Activated naive CD4-positive, alpha-beta T cell treated with anti-CD3 and anti-CD28 coated beads, Interleukin-2, amount 50 U/mL, for 72 hours (primary cell): ENCODE measurements at regions not wholly inside any gene's neighbourhood (a gene's known extent, or its start where the extent isn't known, plus 50 kb on each side); places are given as distances from the start of the nearest gene placed in this dataset.
"Not testable (repeated sequence)": the region's sequence is repeated elsewhere in the genome, so short reads cannot be mapped to it uniquely, and the experiment has no call there.

ENCODE experiments used
- ATAC-seq, 2 donors: fragments of 150-1000 bp; cut with Tn5 transposase; 2 replicates each; pipeline ENCODE4 v1.10.0; 2021; ENCODE audit warnings: mild to moderate bottlenecking in 2 of 2, moderate library complexity in 2 of 2
- DNase-seq, 2 donors: peaks; one replicate each; pipeline ENCODE4 v3.0.0; 2021 to 2022; ENCODE audit warnings: low spot score in 2 of 2
- H3K27ac Mint-ChIP-seq, 2 donors: one replicate each; pipeline ENCODE4 v1.8.0; 2022; ENCODE audit warnings: mild to moderate bottlenecking in 2 of 2, mixed read lengths in 2 of 2
- H3K36me3 Mint-ChIP-seq, 2 donors: one replicate each; pipeline ENCODE4 v1.8.0; 2022; ENCODE audit warnings: mixed read lengths in 2 of 2
- H3K9me3 Mint-ChIP-seq, 2 donors: one replicate each; pipeline ENCODE4 v1.8.0; 2022; ENCODE audit warnings: mixed read lengths in 2 of 2

DNA sequence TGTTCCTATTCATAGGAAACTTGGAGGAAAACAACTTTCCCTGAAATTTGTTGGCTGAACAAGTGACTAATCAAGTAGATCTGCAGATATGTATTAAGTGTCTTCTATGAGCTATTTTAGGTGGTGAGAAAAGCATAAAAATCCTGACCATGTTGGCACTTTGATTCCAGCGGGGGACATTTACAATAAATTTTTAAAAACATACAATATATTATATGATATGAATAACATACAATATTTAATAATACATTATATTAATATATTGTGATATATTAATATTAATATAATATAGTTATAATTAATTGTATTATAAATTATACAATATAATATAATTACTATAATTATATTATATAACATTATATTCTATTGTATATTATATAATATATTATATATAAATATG, 362.9 kb upstream of the SOX9 start:
- no peak for ATAC-seq
- Mint-ChIP-seq H3K9me3 (peaks cover 4% of the 10 kb centered on the region in 2 donors), H3K27ac (no peak overlapping the region), H3K36me3 (no peaks in the 10 kb centered on the region)
- no peak for DNase-seq

DNA sequence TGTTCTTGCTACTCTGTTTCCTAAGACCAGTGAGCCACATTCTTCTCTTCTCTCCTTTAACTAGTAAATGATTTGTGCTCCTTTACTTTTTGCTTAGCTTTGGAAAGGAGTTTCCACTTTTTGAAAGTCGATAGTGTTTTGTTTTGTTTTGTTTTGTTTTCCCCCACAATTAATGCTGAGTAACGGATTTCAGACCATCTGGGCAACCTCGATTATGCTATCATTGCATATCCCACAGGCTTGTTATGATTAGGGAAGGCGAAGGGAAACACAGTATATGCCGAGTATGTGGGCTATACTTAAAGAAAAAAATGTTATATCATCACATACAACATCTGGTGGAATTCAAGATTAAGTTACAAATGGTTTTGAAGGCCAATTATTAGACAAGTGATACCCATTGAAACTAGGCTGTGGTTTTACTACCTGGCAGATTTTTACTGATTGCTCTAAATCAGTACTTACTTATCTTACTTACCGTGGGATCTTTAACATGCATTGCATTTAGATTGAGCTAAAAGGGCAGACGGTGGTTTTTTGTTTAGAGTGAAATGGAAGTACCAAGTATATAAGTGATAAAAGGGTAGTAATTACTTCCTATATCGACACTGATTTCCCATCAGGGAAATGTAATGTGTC, 361.3 kb upstream of the SOX9 start:
- Mint-ChIP-seq H3K27ac (no peak overlapping the region), H3K9me3 (peaks cover 6 to 8% of the 10 kb centered on the region in 2 donors), H3K36me3 (no peaks in the 10 kb centered on the region)
- DNase-seq = no peak
- no peak for ATAC-seq

DNA sequence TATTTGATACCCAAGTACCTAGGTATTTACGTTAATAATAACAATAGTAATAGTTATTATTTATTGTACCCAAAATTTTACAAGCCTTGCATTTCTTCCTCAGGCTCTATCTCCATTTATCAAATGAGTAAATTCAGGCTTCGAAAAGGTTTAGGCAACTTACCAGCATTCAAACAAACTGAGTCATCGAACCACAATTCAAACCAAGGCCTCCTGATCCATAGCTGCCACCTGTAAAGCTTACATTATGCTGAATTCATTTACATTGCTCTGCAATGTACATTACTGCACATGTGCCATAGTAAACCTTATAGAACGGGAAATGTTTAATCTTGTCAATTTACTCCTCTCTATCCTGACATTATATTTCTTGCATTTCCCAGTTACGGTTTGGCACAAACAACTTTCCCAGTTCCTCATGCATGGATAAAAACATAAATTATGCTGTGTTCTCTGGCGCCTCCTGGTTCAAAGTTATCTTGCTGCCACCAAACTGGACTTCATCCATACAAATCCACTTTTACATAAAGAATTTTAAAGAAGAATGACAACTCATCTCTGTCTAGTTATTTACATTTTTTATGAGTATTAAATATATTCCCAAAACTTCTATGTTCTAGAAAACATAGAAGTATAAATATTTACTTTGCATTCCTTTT, 360.6 kb upstream of the SOX9 start:
- ATAC-seq (no peak), DNase-seq (no peak)
- Mint-ChIP-seq H3K27ac (no peak overlapping the region), H3K36me3 (no peaks in the 10 kb centered on the region), H3K9me3 (peaks cover 8 to 10% of the 10 kb centered on the region in 2 donors)

DNA sequence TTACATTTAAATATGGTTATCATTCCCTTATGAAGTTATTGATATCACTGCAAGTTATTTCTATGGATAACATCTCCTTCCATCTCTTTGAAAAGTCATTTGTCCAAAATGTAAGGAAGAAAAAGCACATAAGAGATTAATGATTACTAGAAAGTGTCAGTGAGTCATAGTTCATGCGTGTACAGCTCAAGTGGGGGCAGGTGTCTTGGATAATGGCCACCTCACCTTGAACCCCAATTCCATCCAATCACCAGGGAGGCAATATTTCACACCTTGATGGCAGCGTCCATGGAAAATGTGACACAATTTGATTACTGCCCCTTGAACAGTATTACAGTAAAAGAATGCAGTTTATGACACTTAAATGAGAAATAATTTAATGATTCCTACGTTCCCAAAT, 358.3 kb upstream of the SOX9 start:
- peaks cover 11 to 12% of the 10 kb centered on the region in 2 donors for H3K9me3 Mint-ChIP-seq
- no peaks in the 10 kb centered on the region for H3K36me3 Mint-ChIP-seq
- ATAC-seq (no peak), DNase-seq (no peak)
- H3K27ac Mint-ChIP-seq = no peak overlapping the region

DNA sequence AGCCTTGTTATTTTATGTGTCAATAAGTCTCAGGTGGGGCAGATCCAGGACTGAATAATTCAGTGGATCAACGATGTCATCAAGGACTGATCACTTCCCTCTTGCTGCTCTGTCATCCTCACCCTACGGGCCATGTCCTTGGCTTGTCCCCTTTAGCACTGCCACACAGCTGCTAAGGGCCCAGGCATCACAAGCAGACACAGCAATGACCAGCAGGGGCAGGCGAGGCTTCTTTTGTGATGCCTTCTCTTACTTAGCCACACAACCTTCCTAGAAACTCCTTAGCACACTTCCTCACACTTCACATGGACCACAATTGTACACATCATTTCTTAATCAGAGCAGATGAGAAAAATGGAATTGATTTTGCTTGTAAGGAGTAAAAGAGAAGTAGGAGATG, 356.3 kb upstream of the SOX9 start:
- Mint-ChIP-seq H3K9me3 (peaks cover 12 to 14% of the 10 kb centered on the region in 2 donors), H3K27ac (no peak overlapping the region), H3K36me3 (no peaks in the 10 kb centered on the region)
- ATAC-seq = no peak
- no peak for DNase-seq

DNA sequence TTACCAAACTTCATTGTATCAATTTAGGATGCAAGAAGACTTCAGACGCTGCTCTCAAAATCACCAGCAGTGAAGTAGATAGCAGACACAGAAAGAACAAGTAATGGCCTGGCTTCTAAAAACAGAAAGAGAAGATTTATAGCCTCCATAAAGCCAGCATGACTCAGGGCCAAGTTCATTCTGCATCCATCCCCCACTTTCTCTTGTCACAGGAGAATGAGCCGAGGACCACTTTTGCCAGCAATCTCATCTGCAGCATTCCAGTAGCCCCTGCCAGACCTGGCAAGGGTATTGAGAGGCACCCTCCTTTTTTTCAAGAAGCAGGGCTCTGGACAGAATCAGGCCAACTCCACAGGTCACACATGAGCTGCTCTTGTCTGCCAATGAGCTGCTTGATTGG, 355.4 kb upstream of the SOX9 start:
- Mint-ChIP-seq H3K9me3 (peaks cover 12 to 14% of the 10 kb centered on the region in 2 donors), H3K36me3 (no peaks in the 10 kb centered on the region), H3K27ac (no peak overlapping the region)
- ATAC-seq (no peak), DNase-seq (no peak)

DNA sequence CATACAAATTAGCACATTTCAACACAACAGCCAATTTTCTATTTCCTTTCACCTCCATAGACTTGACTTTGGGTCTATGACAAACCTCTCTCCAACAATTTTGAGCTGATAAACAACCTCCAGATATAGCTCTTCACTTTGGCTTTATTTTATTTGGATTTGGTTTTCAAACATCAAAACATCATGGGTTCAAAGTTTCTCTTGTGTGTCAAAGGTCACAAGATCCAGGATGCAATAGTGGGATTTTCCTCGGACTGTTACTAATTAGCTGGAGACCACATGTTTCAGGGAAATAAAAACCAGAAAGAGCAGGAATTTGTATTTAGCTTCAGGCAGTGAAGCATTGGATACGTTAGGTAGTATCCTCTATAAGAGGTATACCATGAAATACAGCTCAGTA, 351.0 kb upstream of the SOX9 start:
- Mint-ChIP-seq H3K27ac (no peak overlapping the region), H3K9me3 (peaks cover 23 to 26% of the 10 kb centered on the region in 2 donors), H3K36me3 (no peaks in the 10 kb centered on the region)
- DNase-seq (no peak), ATAC-seq (no peak)

DNA sequence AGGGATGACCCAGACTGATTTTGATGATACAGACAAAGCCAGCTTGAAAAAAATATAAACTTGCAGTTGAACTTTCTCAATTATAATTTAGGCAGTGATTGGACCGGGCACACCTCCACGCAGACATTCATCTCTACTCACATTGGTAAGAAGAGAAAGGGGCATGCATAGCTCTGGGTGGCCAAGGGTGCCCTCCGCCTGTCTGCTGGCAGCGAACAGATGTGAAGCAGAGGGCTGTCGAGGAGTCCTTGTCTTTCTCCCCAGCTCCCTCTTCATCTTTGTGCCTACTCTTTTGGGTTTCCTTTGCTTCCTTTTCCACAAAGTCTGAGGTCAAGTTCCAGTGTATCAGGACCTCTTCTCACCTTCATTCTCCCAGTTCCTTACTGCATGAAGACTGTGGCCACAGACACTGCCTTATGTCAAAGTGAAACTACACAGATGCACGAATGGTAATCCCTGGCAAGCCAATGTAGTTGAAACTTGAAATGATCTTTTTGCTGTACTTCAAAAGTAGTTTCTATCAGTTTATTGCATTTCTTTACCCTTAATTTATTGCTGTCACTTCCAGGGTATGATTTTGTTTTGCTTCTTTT, 343.7 kb upstream of the SOX9 start:
- ATAC-seq (no peak), DNase-seq (no peak)
- Mint-ChIP-seq H3K36me3 (peaks cover 0 to 6% of the 10 kb centered on the region in 2 donors), H3K9me3 (peaks cover 13 to 14% of the 10 kb centered on the region in 2 donors), H3K27ac (no peak overlapping the region)

DNA sequence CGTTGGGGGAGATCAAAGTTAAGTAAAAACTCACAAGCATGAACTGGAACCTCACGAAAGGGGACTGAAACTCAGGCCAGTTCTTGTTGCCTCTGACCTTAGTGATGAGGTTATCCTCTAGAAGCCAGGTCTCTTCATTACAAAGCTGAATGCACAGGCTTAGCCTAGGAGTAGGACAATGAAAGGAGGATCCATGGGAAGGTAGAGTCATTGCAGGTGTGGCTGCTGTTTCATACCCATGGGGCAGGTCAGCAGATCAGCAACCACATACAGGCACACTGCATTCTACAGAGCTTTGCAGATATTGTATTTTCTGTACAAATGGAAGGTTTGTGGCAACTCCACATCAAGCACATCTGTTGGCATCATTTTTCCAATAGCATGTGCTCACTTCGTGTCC, 341.3 kb upstream of the SOX9 start:
- peaks cover 6 to 7% of the 10 kb centered on the region in 2 donors for H3K9me3 Mint-ChIP-seq
- ATAC-seq = no peak
- peaks cover 0 to 6% of the 10 kb centered on the region in 2 donors for H3K36me3 Mint-ChIP-seq

DNA sequence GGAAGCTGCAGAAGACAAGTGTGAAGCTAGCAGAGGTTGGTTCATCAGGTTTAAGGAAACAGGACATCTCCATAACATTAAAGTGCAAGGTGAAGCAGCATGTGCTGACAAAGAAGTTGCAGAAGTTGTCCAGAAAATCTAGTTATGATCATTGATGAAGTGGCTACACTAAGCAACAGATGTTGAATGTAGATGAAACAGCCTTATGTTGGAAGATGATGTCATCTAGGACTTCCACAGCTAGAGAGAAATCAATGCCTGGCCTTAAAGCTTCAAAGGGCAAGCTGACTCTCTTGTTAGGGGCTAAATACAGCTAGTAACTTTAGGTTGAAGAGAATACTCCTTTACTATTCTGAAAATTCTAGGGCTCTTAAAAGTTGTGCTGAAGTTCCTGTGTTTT, 340.2 kb upstream of the SOX9 start:
- Mint-ChIP-seq H3K36me3 (peaks cover 0 to 6% of the 10 kb centered on the region in 2 donors), H3K9me3 (peaks cover 6 to 10% of the 10 kb centered on the region in 2 donors), H3K27ac (no peak overlapping the region)
- DNase-seq (no peak), ATAC-seq (no peak)

More for the DNA sequence above, 341.3 kb upstream of the SOX9 start:
- DNase-seq = no peak
- H3K27ac Mint-ChIP-seq = no peak overlapping the region

DNA sequence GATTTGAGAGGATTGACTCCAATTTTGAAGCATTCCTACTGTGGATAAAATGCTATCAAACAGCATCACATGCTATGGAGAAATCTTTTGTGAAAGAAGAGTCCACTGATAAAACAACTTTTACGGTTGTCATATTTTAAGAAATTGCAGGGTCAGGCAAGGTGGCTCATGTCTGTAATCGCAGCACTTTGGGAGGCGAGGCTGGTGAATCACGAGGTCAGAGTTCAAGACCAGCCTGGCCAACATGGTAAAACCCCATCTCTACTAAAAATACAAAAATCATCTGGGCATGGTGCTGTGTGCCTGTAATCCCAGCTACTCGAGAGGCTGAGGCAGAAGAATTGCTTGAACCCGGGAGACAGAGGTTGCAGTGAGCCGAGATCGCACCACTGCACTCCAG, 338.8 kb upstream of the SOX9 start:
- not testable (repeated sequence) for DNase-seq, ATAC-seq, H3K36me3 Mint-ChIP-seq, H3K27ac Mint-ChIP-seq
- peaks cover 10 to 15% of the 10 kb centered on the region in 2 donors for H3K9me3 Mint-ChIP-seq

DNA sequence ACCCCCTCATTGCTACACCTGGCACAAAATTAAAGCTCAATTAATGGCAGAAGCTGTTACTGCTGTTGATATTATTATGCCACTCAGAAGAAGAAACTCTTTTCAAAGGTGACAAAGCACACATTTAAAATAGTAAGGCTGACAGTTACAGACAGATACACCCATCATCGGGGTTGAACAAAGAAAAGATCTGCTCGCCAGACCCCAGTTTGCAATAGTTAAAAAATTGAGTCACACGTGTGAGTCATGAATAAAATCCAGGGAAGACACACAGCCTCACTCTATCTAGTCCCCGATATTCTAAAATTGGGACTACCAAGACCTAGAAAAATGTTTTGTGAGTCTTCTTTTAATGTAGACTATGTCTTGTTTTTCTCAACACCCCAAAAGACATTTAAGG, 330.0 kb upstream of the SOX9 start:
- no peak overlapping the region for H3K27ac Mint-ChIP-seq
- H3K9me3 Mint-ChIP-seq = peaks cover 22% of the 10 kb centered on the region in 2 donors
- DNase-seq (no peak), ATAC-seq (no peak)
- H3K36me3 Mint-ChIP-seq = no peaks in the 10 kb centered on the region

DNA sequence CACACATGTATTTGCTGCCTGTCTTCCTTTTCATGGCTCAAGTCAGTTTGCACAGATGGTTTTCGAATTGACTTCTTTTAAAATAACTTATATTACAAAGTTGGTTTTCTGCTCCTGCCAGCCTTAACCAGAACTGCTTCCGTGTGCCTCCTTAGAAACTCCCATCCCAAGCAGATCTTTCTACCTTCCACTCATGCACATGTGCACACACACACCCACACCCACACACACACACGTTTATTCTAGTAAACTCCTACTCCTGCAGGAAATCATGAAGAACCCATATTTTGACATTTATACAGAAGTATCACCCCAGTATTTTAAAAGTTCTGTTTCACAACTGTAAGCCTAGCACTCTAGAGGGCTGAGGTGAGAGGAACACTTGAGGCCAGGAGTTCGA, 329.5 kb upstream of the SOX9 start:
- H3K27ac Mint-ChIP-seq = no peak overlapping the region
- H3K36me3 Mint-ChIP-seq = no peaks in the 10 kb centered on the region
- ATAC-seq = no peak
- peaks cover 22 to 24% of the 10 kb centered on the region in 2 donors for H3K9me3 Mint-ChIP-seq
- no peak for DNase-seq

DNA sequence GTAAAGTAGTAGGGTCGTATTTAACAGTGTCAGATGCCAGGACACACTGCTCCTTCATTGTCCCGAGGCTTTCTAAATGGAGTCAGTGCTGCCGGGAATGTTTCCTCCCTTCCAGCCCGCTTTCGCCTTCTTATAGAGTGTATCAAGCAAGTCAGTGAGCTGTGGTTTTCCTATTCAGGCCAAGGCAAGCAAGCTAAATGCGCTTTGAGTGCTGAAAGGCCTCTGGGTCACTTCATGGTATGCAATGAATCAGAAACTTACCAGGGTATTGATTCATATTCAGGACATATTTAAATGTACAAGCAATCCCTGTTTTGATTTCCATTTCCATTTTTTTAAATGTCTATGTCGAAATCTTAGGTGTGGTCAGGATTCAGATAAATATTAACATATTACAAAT, 327.9 kb upstream of the SOX9 start:
- peaks cover 13 to 20% of the 10 kb centered on the region in 2 donors for H3K9me3 Mint-ChIP-seq
- no peaks in the 10 kb centered on the region for H3K36me3 Mint-ChIP-seq
- ATAC-seq (no peak), DNase-seq (no peak)
- no peak overlapping the region for H3K27ac Mint-ChIP-seq

DNA sequence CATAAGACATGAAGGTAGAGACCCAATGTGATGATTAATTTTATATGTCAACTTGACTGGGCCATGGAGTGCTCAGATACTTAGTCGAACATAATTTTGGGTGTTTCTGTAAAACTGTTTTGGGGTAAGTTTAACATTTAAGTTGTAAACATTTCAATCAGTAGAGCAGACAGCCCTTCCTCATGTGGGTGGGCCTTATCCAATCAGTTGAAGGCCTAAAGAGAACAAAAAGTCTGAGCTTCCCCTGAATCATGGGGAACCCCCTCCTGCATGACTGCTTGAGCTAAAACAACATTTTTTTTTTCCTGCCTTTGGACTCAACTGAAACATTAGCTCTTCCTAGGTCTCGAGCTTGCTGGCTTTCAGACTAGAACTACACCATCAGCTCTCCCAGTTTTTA, 327.3 kb upstream of the SOX9 start:
- DNase-seq = no peak
- peaks cover 11 to 16% of the 10 kb centered on the region in 2 donors for H3K9me3 Mint-ChIP-seq
- ATAC-seq = no peak
- no peak overlapping the region for H3K27ac Mint-ChIP-seq
- H3K36me3 Mint-ChIP-seq = no peaks in the 10 kb centered on the region

DNA sequence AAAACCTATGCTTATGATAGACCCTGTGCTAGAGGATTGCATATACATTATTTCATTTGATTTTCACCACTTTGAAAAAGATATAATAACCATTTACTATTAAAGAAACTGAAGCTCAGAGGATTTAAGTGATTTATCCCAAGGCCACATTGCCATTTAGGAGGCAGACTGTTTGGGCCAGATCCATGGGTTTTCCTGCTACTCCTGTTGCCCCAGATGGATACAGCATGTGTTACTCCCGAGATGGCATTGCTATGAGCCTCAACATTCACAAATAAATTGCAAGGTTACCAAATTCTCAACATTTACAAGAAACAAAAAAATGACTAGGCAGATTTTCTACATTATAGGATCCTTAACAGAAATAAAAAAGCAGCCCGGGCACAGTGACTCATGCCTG, 322.1 kb upstream of the SOX9 start:
- Mint-ChIP-seq H3K27ac (no peak overlapping the region), H3K36me3 (no peaks in the 10 kb centered on the region), H3K9me3 (peaks cover 8 to 13% of the 10 kb centered on the region in 2 donors)
- DNase-seq (no peak), ATAC-seq (no peak)

DNA sequence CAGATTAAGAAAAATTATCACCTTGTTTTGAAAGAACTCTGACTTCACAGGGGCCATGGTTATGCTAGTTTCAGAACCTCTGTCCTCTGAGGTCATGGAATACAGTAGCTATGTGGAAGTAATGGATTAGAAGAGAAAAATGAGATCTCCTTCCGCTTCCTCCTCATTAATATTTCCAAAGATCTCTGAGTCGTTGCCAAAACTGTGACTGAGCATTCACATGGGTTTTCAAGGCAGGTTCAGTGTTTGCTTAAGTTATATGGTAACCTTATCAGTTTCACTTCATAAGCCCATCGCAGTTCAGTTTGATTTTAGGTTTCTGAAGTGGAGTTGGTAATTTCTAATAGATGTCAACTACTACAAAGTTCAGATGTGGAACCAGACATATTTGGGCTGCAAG, 321.2 kb upstream of the SOX9 start:
- peaks cover 5 to 13% of the 10 kb centered on the region in 2 donors for H3K9me3 Mint-ChIP-seq
- H3K27ac Mint-ChIP-seq = no peak overlapping the region
- no peaks in the 10 kb centered on the region for H3K36me3 Mint-ChIP-seq
- no peak for ATAC-seq
- DNase-seq = no peak

DNA sequence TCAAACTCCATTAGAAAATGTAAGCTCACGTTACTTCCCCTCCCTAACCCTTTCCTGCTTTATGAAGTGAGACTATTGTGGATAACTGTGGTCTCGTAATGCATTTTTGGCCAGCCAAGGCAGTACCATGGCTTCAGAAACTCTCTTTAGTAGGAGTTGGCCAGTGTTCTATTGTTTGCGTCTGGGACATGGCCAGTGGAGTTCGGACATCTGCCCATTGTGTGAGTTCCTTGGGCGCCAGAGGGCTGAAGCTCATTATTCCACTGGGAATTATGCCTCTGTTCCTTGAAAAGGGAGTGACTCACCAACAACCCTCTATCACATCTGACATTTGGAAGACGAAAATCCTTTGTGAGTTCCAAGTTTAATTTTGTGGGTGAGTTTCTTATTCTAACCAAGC, 319.5 kb upstream of the SOX9 start:
- no peak for DNase-seq
- peaks cover 5 to 14% of the 10 kb centered on the region in 2 donors for H3K9me3 Mint-ChIP-seq
- no peak for ATAC-seq
- no peaks in the 10 kb centered on the region for H3K36me3 Mint-ChIP-seq
- H3K27ac Mint-ChIP-seq = no peak overlapping the region
